B cell (primary cell): ENCODE measurements at regions not wholly inside any gene's neighbourhood (a gene's known extent, or its start where the extent isn't known, plus 50 kb on each side); places are given as distances from the start of the nearest gene placed in this dataset.

Experiments
- CTCF ChIP-seq: fragments of 200-600 bp; IDR thresholded peaks from one replicate; pipeline ENCODE4 v1.8.0; 2022; ENCODE audit warnings: antibody characterized with exemption, mild to moderate bottlenecking
- EZH2 ChIP-seq: IDR thresholded peaks from 2 replicates; pipeline ENCODE4 v1.6.1; 2012; ENCODE audit warnings: borderline replicate concordance, low read depth, mild to moderate bottlenecking, moderate library complexity, low read length; ENCODE audit not compliant: insufficient read depth, poor library complexity, severe bottlenecking

- TF ChIP-seq CTCF (no peak), EZH2 (no peak)
Observed at GRCh38 chr1:199508072-199508471, 519.4 kb upstream of the NR5A2 start.
